GM23248 (cell line): ENCODE measurements at regions not wholly inside any gene's neighbourhood (a gene's known extent, or its start where the extent isn't known, plus 50 kb on each side); places are given as distances from the start of the nearest gene placed in this dataset.

Source experiments
- EZH2 ChIP-seq: fragments of 200-600 bp; sonication (generic); IDR thresholded peaks from 2 replicates; pipeline ENCODE4 v1.6.1; 2018; ENCODE audit warnings: antibody characterized with exemption, mild to moderate bottlenecking; ENCODE audit not compliant: insufficient read depth, poor library complexity, severe bottlenecking
- EZH2phosphoT487 ChIP-seq: fragments of 200-600 bp; sonication (generic); IDR thresholded peaks from 2 replicates; pipeline ENCODE4 v1.6.1; 2018; ENCODE audit warnings: antibody characterized with exemption, moderate library complexity, mild to moderate bottlenecking, low read depth; ENCODE audit not compliant: insufficient read depth

GRCh38 chr5:2534970-2535369 lies 216.5 kb downstream of the IRX2 start:
- no peak for TF ChIP-seq EZH2
- no peak for TF ChIP-seq EZH2phosphoT487
